ENCODE measurements at regions not wholly inside any gene's neighbourhood (a gene's known extent, or its start where the extent isn't known, plus 50 kb on each side); places are given as distances from the start of the nearest gene placed in this dataset.

DNA sequence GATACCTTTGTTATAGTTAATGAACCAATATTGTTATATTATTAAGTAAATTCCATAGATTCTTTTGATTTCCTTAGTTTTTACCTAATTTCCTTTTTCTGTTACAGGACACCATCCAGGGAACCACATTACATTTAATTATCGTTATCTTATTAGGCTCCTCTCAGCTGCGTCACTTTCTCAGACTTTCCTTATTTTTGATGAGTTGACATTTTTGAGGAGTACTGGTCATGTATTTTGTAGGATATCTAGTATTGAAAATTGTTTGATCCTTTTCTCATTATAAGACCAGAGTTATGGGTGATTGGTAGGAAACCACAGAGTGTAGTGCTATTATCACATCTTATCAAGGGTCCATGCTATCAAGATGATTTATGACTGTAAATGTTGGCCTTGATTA lies 319.7 kb downstream of the NKX6-1 start:
- H3K4me3 ChIP-seq (ENCODE audit: control insufficient read depth, low read depth, low read length) = no peak overlapping the region
- TF ChIP-seq, protein P1, sequence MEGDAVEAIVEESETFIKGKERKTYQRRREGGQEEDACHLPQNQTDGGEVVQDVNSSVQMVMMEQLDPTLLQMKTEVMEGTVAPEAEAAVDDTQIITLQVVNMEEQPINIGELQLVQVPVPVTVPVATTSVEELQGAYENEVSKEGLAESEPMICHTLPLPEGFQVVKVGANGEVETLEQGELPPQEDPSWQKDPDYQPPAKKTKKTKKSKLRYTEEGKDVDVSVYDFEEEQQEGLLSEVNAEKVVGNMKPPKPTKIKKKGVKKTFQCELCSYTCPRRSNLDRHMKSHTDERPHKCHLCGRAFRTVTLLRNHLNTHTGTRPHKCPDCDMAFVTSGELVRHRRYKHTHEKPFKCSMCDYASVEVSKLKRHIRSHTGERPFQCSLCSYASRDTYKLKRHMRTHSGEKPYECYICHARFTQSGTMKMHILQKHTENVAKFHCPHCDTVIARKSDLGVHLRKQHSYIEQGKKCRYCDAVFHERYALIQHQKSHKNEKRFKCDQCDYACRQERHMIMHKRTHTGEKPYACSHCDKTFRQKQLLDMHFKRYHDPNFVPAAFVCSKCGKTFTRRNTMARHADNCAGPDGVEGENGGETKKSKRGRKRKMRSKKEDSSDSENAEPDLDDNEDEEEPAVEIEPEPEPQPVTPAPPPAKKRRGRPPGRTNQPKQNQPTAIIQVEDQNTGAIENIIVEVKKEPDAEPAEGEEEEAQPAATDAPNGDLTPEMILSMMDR (IDR thresholded peaks at IDR 0.05; ENCODE audit: control insufficient read depth, insufficient read depth, low read depth, low read length, missing control alignments) = no peak

DNA sequence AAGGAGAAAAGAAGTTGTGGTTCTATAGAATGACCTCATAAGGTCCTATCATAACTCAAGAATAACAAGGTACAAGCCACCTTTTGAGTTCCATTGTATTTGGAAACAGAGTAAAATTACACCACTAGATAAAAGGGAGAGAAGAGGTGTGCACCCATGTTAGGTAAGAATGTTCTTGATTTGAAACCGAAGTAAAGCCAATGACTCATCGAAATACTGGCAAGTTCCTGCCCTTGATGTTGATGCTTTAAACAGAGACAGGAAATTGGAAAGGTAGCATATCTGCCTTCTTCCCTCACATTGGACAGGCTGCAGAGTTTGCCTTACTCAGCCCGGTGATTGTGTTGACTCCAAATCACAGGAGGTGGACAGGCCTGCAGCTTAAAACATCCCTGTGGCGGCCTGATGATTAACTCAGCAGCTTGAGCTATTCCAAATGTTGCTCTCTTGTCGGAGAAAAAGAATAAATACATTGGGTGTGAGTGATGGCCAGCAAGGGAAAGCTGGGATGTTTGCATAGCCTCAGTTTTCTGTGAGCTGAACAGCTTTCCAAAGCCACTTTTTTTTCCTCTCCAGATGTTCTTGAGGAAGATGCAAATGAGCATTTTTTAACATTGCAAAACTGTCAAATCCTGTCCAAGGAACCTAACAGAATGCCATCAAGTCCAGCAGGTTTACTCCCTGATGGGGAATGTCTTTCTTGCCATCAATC lies 321.1 kb downstream of the NKX6-1 start:
- TF ChIP-seq, protein P1 (IDR thresholded peaks at IDR 0.05; ENCODE audit: control insufficient read depth, insufficient read depth, low read depth, low read length, missing control alignments) = no peak
- H3K4me3 ChIP-seq (ENCODE audit: control insufficient read depth, low read depth, low read length) = no peak overlapping the region
- no peak for DNase-seq (ENCODE audit: low read depth)

More for the DNA sequence above, 319.7 kb downstream of the NKX6-1 start:
- DNase-seq (ENCODE audit: low read depth) = no peak

- no peak overlapping the region for H3K4me3 ChIP-seq (ENCODE audit: control insufficient read depth, low read depth, low read length)
- no peak for DNase-seq (ENCODE audit: low read depth)
- TF ChIP-seq, protein P1 (IDR thresholded peaks at IDR 0.05; ENCODE audit: control insufficient read depth, insufficient read depth, low read depth, low read length, missing control alignments) = no peak
Observed at GRCh38 chr4:84176016-84176415, 323.1 kb downstream of the NKX6-1 start.

DNA sequence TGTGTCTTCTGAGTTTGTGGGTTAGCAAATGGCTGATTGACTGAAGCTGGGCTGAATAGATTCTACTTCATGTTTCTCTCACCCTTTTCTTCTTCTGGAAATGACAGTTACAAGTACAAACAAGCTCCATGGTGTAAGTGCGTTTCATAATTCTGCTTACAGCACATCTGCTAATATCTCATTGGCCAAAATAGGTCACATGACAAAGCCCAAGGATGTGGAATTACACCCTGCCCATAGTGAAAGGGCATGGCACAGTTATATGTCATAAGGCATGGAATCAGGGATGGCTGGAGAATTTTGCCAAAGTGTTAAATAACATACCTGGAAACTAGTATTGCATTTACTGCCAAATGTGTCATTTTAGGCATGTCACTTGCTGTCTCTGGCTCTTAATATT lies 327.2 kb downstream of the NKX6-1 start:
- TF ChIP-seq, protein P1 (IDR thresholded peaks at IDR 0.05; ENCODE audit: control insufficient read depth, insufficient read depth, low read depth, low read length, missing control alignments) = no peak
- no peak overlapping the region for H3K4me3 ChIP-seq (ENCODE audit: control insufficient read depth, low read depth, low read length)
- no peak for DNase-seq (ENCODE audit: low read depth)

- DNase-seq (ENCODE audit: low read depth) = no peak
Observed at GRCh38 chr4:84167564-84167963, 331.5 kb downstream of the NKX6-1 start.

GRCh38 chr4:84167093-84167492 lies 332.0 kb downstream of the NKX6-1 start:
- TF ChIP-seq, protein P1 (IDR thresholded peaks at IDR 0.05; ENCODE audit: control insufficient read depth, insufficient read depth, low read depth, low read length, missing control alignments) = no peak
- H3K4me3 ChIP-seq (ENCODE audit: control insufficient read depth, low read depth, low read length) = no peak overlapping the region
- no peak for DNase-seq (ENCODE audit: low read depth)

More at GRCh38 chr4:84167564-84167963, 331.5 kb downstream of the NKX6-1 start:
- TF ChIP-seq, protein P1 (IDR thresholded peaks at IDR 0.05; ENCODE audit: control insufficient read depth, insufficient read depth, low read depth, low read length, missing control alignments) = peak; percentile 18
- no peak overlapping the region for H3K4me3 ChIP-seq (ENCODE audit: control insufficient read depth, low read depth, low read length)

All from AG09309 (cell line).